ENCODE measurements at regions not wholly inside any gene's neighbourhood (a gene's known extent, or its start where the extent isn't known, plus 50 kb on each side); places are given as distances from the start of the nearest gene placed in this dataset.

GRCh38 chr2:133809485-133809884, 241.2 kb upstream of the NCKAP5 start:
- no peak for DNase-seq (ENCODE audit: low read depth in 3 of 3, low spot score in 2 of 3)

- DNase-seq (ENCODE audit: low read depth in 3 of 3, low spot score in 2 of 3): no peak
Observed at GRCh38 chr2:133810559-133810958, 242.3 kb upstream of the NCKAP5 start.

GRCh38 chr2:133811409-133812125, 243.3 kb upstream of the NCKAP5 start:
- no peak for DNase-seq (ENCODE audit: low read depth in 3 of 3, low spot score in 2 of 3)

- no peak for DNase-seq (ENCODE audit: low read depth in 3 of 3, low spot score in 2 of 3)
Observed at GRCh38 chr2:133812826-133813617, 244.8 kb upstream of the NCKAP5 start.

GRCh38 chr2:133814890-133815289, 246.6 kb upstream of the NCKAP5 start:
- DNase-seq (ENCODE audit: low read depth in 3 of 3, low spot score in 2 of 3): no peak

- DNase-seq (ENCODE audit: low read depth in 3 of 3, low spot score in 2 of 3): no peak
Observed at GRCh38 chr2:133816037-133816436, 247.8 kb upstream of the NCKAP5 start.

- DNase-seq (ENCODE audit: low read depth in 3 of 3, low spot score in 2 of 3): peak in 1 of 3 donors; percentile 21
Observed at GRCh38 chr2:133817680-133818566, 249.7 kb upstream of the NCKAP5 start.

GRCh38 chr2:133818661-133819060, 250.4 kb upstream of the NCKAP5 start:
- DNase-seq (ENCODE audit: low read depth in 3 of 3, low spot score in 2 of 3): no peak

GRCh38 chr2:133819906-133820305, 251.6 kb upstream of the NCKAP5 start:
- no peak for DNase-seq (ENCODE audit: low read depth in 3 of 3, low spot score in 2 of 3)

- no peak for DNase-seq (ENCODE audit: low read depth in 3 of 3, low spot score in 2 of 3)
Observed at GRCh38 chr2:133821107-133821760, 253.0 kb upstream of the NCKAP5 start.

GRCh38 chr2:133822517-133823225, 254.4 kb upstream of the NCKAP5 start:
- DNase-seq (ENCODE audit: low read depth in 3 of 3, low spot score in 2 of 3): no peak

GRCh38 chr2:133823226-133823550, 254.9 kb upstream of the NCKAP5 start:
- no peak for DNase-seq (ENCODE audit: low read depth in 3 of 3, low spot score in 2 of 3)

GRCh38 chr2:133824869-133825268, 256.6 kb upstream of the NCKAP5 start:
- no peak for DNase-seq (ENCODE audit: low read depth in 3 of 3, low spot score in 2 of 3)

GRCh38 chr2:133825778-133826177, 257.5 kb upstream of the NCKAP5 start:
- no peak for DNase-seq (ENCODE audit: low read depth in 3 of 3, low spot score in 2 of 3)

- no peak for DNase-seq (ENCODE audit: low read depth in 3 of 3, low spot score in 2 of 3)
Observed at GRCh38 chr2:133828913-133829312, 260.6 kb upstream of the NCKAP5 start.

- DNase-seq (ENCODE audit: low read depth in 3 of 3, low spot score in 2 of 3): no peak
Observed at GRCh38 chr2:133829450-133830020, 261.3 kb upstream of the NCKAP5 start.

- no peak for DNase-seq (ENCODE audit: low read depth in 3 of 3, low spot score in 2 of 3)
Observed at GRCh38 chr2:133833746-133834145, 265.5 kb upstream of the NCKAP5 start.

- DNase-seq (ENCODE audit: low read depth in 3 of 3, low spot score in 2 of 3): no peak
Observed at GRCh38 chr2:133835821-133836619, 267.8 kb upstream of the NCKAP5 start.

All from right renal cortex interstitium (tissue), 3 donors.